Suprapubic skin (tissue), 4 donors: ENCODE measurements at regions not wholly inside any gene's neighbourhood (a gene's known extent, or its start where the extent isn't known, plus 50 kb on each side); places are given as distances from the start of the nearest gene placed in this dataset.
"Not testable (repeated sequence)": the region's sequence is repeated elsewhere in the genome, so short reads cannot be mapped to it uniquely, and the experiment has no call there.

Experiments used
- DNase-seq, 2 donors: peaks; one replicate each; pipeline ENCODE4 v3.0.0-alpha.2; 2019; ENCODE audit warnings: low spot score in 2 of 2
- H3K27ac ChIP-seq: fragments of 200-600 bp; sonication (generic); one replicate; pipeline ENCODE4 v1.5.1; 2019
- H3K27me3 ChIP-seq: fragments of 200-600 bp; sonication (generic); one replicate; pipeline ENCODE4 v1.5.1; 2019
- H3K36me3 ChIP-seq: fragments of 200-600 bp; sonication (generic); one replicate; pipeline ENCODE4 v1.5.1; 2019
- H3K4me1 ChIP-seq: fragments of 200-600 bp; sonication (generic); one replicate; pipeline ENCODE4 v1.5.1; 2019
- H3K4me3 ChIP-seq: fragments of 200-600 bp; sonication (generic); one replicate; pipeline ENCODE4 v1.5.1; 2019; ENCODE audit warnings: mild to moderate bottlenecking
- H3K9me3 ChIP-seq: fragments of 200-600 bp; sonication (generic); one replicate; pipeline ENCODE4 v1.5.1; 2019
- EP300 ChIP-seq: sonication (generic); formaldehyde crosslinking; IDR thresholded peaks from one replicate; pipeline ENCODE4 v1.6.1; 2017; ENCODE audit warnings: antibody characterized with exemption
- POLR2A ChIP-seq, 2 donors: fragments of 450-650 bp; IDR thresholded peaks; one replicate each; pipeline ENCODE4 v1.6.1; 2017; ENCODE audit warnings: antibody characterized with exemption in 2 of 2, mild to moderate bottlenecking in 2 of 2, moderate library complexity in 2 of 2
- POLR2AphosphoS5 ChIP-seq, 3 donors: sonication (generic); formaldehyde crosslinking; IDR thresholded peaks; one replicate each; pipeline ENCODE4 v1.6.1; 2017; ENCODE audit warnings: antibody characterized with exemption in 3 of 3
- WGBS: methylation state at CpG from one replicate; pipeline ENCODE4 v1.1.5; 2018; 5-methylcytosine and 5-hydroxymethylcytosine counted together
- TF ChIP-seq, protein P1 (sequence below), 2 donors: fragments of 200-600 bp in 1 of 2; fragments of 450-650 bp in 1 of 2; sonication (generic) in 1 of 2; IDR thresholded peaks; one replicate each; pipeline ENCODE4 v1.5.1; 2016 to 2019; ENCODE audit warnings: antibody characterized with exemption in 2 of 2, mild to moderate bottlenecking in 1 of 2, moderate library complexity in 1 of 2

DNA sequence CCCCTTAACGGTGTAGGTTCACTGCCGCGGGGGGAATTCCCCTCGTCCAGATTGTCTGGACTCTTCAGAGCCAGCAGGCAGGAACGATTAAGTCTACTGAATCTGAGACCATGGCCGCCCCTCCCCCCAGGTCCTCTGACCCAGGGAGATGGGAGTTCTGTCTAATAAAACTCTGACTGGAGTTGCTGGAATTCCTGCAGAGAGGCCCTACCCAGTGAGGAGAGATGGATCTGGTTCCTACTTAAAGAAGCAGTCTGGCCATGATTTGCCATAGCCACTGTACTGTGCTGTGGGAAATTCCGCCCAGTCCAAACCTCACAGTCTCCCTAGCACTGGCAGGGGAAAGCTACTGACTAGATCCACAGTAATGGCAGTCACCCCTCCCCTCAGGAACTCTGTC, 237.7 kb upstream of the RASA1 start:
- Histone ChIP-seq H3K4me3 (no peak overlapping the region), H3K9me3 (no peaks in the 10 kb centered on the region), H3K27me3 (no peaks in the 10 kb centered on the region), H3K36me3 (no peaks in the 10 kb centered on the region), H3K4me1 (no peaks in the 10 kb centered on the region), H3K27ac (no peak overlapping the region)
- WGBS, result 100% methylated on average over 1 of the region's 7 CpGs
- TF ChIP-seq, protein P1, sequence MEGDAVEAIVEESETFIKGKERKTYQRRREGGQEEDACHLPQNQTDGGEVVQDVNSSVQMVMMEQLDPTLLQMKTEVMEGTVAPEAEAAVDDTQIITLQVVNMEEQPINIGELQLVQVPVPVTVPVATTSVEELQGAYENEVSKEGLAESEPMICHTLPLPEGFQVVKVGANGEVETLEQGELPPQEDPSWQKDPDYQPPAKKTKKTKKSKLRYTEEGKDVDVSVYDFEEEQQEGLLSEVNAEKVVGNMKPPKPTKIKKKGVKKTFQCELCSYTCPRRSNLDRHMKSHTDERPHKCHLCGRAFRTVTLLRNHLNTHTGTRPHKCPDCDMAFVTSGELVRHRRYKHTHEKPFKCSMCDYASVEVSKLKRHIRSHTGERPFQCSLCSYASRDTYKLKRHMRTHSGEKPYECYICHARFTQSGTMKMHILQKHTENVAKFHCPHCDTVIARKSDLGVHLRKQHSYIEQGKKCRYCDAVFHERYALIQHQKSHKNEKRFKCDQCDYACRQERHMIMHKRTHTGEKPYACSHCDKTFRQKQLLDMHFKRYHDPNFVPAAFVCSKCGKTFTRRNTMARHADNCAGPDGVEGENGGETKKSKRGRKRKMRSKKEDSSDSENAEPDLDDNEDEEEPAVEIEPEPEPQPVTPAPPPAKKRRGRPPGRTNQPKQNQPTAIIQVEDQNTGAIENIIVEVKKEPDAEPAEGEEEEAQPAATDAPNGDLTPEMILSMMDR (IDR thresholded peaks at IDR 0.05), result no peak
- TF ChIP-seq POLR2A (IDR thresholded peaks at IDR 0.05) (no peak), POLR2AphosphoS5 (IDR thresholded peaks at IDR 0.05) (no peak), EP300 (no peak)
- no peak for DNase-seq

DNA sequence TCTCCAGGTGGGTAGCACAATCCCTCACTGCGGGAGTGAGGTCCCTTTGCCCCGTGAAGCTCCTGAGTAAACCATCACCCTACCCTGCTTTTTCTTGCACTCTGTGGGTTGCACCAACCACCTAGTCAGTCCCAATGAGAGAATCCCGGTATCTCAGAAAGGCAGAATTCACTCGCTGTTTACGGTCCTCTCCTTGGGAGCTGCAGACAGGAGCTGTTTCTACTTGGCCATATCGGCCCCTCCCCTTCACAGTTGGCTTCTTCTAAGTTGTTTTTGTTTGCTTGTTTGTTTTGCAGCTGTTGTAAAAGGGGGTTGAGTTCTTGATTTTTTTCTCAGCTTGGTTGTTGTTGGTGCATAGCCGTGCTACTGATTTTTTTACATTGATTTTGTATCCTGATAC, 237.0 kb upstream of the RASA1 start:
- DNase-seq, result no peak
- no peak for TF ChIP-seq POLR2A (IDR thresholded peaks at IDR 0.05)
- no peak for TF ChIP-seq EP300
- TF ChIP-seq, protein P1 (IDR thresholded peaks at IDR 0.05), result no peak
- no peak for TF ChIP-seq POLR2AphosphoS5 (IDR thresholded peaks at IDR 0.05)
- no peaks in the 10 kb centered on the region for H3K27me3 ChIP-seq

DNA sequence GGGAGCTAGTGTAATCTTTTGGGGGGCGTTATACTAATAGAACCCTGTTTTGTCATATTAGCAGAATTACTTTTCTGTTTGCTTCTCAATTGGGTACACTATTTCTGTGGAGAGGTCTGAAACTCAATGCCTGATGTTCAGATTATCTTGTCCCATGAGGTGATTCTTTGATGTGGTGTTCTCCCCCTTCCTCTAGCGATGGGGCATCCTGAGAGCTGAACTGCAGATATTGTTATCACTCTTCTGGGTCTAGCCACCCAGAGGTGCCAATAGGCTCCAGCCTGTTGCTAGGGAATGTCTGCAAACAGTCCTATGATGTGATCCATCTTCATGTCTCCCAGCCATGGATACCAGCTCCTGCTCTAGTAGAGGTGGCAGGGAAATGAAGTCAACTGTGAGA, 233.1 kb upstream of the RASA1 start:
- Histone ChIP-seq H3K4me3 (no peak overlapping the region), H3K27me3 (no peaks in the 10 kb centered on the region), H3K9me3 (no peaks in the 10 kb centered on the region), H3K27ac (no peak overlapping the region), H3K36me3 (no peaks in the 10 kb centered on the region), H3K4me1 (no peaks in the 10 kb centered on the region)
- TF ChIP-seq, protein P1 (IDR thresholded peaks at IDR 0.05), result no peak
- TF ChIP-seq POLR2A (IDR thresholded peaks at IDR 0.05) (no peak), POLR2AphosphoS5 (IDR thresholded peaks at IDR 0.05) (no peak)
- WGBS, result 83% methylated on average over 2 of the region's 2 CpGs
- peak in 1 of 2 donors; percentile 17 for DNase-seq

More for the DNA sequence above, 237.0 kb upstream of the RASA1 start:
- WGBS, result 89% methylated on average over 7 of the region's 7 CpGs
- H3K4me3 ChIP-seq, result no peak overlapping the region
- no peaks in the 10 kb centered on the region for H3K36me3 ChIP-seq
- no peaks in the 10 kb centered on the region for H3K4me1 ChIP-seq
- H3K9me3 ChIP-seq, result no peaks in the 10 kb centered on the region
- no peak overlapping the region for H3K27ac ChIP-seq

DNA sequence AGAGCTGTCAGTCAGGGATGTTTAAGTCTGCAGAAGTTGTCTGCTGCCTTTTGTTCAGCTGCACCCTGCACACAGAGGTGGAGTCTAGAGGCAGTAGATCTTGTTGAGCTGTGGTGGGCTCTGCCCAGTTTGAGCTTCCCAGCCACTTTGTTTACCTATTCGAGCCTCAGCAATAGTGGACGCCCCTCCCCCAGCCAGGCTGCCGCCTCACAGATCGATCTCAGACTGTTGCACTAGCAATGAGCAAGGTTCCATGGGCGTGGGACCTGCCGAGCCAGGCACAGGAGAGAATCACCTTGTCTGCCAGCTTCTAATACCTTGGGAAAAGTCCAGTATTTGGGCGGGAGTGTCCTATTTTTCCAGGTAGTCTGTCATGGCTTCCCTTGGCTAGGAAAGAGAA, 225.1 kb upstream of the RASA1 start:
- H3K4me1 ChIP-seq, result no peaks in the 10 kb centered on the region
- H3K27me3 ChIP-seq, result no peaks in the 10 kb centered on the region
- H3K27ac ChIP-seq, result no peak overlapping the region
- 80% methylated on average over 6 of the region's 7 CpGs for WGBS
- no peaks in the 10 kb centered on the region for H3K36me3 ChIP-seq
- H3K4me3 ChIP-seq, result no peak overlapping the region
- TF ChIP-seq POLR2A (IDR thresholded peaks at IDR 0.05), result no peak
- TF ChIP-seq EP300, result no peak
- no peak for TF ChIP-seq POLR2AphosphoS5 (IDR thresholded peaks at IDR 0.05)
- TF ChIP-seq, protein P1 (IDR thresholded peaks at IDR 0.05), result no peak
- no peaks in the 10 kb centered on the region for H3K9me3 ChIP-seq
- no peak for DNase-seq

DNA sequence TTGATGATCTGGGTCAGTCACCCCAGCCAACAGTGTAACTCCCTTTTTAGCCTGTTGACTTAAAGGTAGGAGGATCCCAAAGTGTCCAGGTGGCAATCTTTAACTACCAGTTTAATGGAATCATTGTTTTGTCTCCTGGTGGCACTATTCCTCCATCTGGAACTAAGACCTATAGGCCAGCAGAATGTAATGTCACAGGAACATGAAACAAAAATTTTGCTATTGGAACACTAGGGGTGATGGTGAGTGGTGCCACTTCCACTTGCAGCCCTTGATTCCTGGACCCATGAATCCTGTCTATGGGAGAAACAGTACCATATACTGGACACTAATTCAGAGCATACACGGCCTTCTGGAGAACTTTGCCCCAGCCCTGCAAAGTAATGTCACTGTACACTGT, 219.5 kb upstream of the RASA1 start:
- Histone ChIP-seq H3K4me1 (no peaks in the 10 kb centered on the region), H3K27me3 (no peaks in the 10 kb centered on the region), H3K36me3 (no peaks in the 10 kb centered on the region), H3K9me3 (no peaks in the 10 kb centered on the region), H3K27ac (no peak overlapping the region), H3K4me3 (no peak overlapping the region)
- TF ChIP-seq, protein P1 (IDR thresholded peaks at IDR 0.05), result no peak
- TF ChIP-seq EP300, result no peak
- TF ChIP-seq POLR2A (IDR thresholded peaks at IDR 0.05), result no peak
- TF ChIP-seq POLR2AphosphoS5 (IDR thresholded peaks at IDR 0.05), result no peak
- WGBS, result 88% methylated on average over 1 of the region's 1 CpG
- no peak for DNase-seq

DNA sequence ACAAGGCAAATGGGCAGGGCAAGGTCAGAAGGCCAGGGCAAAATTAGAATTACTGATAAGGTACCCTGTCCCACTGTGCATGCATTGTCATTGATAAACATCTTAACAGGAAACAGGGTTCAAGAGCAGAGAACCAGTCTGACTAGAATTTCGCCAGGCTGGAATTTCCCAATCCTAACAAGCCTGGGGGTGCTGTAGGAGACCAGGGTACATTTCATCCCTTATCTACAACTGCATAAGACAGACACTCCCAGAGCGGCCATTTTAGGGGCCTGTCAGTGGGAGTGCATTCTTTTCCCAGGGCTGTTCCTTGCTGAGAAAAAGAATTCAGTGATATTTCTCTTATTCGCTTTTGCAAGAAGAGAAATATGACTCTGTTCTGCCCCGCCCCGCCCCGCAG, 218.7 kb upstream of the RASA1 start:
- not testable (repeated sequence) for H3K4me3 ChIP-seq, H3K27me3 ChIP-seq, H3K4me1 ChIP-seq, DNase-seq, H3K9me3 ChIP-seq, H3K36me3 ChIP-seq, H3K27ac ChIP-seq
- 87% methylated on average over 6 of the region's 6 CpGs for WGBS
